Right lobe of liver (tissue), 6 donors: ENCODE measurements at regions not wholly inside any gene's neighbourhood (a gene's known extent, or its start where the extent isn't known, plus 50 kb on each side); places are given as distances from the start of the nearest gene placed in this dataset.

Source experiments
- ATAC-seq, 4 donors: fragments of 200-7000 bp; cut with Tn5 transposase; one replicate each; pipeline ENCODE4 v1.9.1; 2020; ENCODE audit warnings: mild to moderate bottlenecking in 4 of 4, moderate library complexity in 4 of 4
- DNase-seq, 3 donors: peaks; one replicate each; pipeline ENCODE4 v3.0.0-alpha.2; 2020
- H3K27ac ChIP-seq, 3 donors: fragments of 200-600 bp; one replicate each; pipeline ENCODE4 v1.8.0; 2022
- H3K27me3 ChIP-seq, 2 donors: fragments of 200-600 bp; one replicate each; pipeline ENCODE4 v1.8.0; 2022
- H3K36me3 ChIP-seq, 4 donors: fragments of 200-600 bp; sonication (generic) in 1 of 4; one replicate each; pipeline versions ENCODE4 v1.5.1 to v1.8.0; 2017 to 2022; ENCODE audit warnings: control low read depth in 1 of 4
- H3K4me1 ChIP-seq, 4 donors: fragments of 200-600 bp; sonication (generic) in 1 of 4; one replicate each; pipeline versions ENCODE4 v1.5.1 to v1.8.0; 2017 to 2022; ENCODE audit warnings: control low read depth in 1 of 4
- H3K4me3 ChIP-seq, 3 donors: fragments of 200-600 bp; one replicate each; pipeline ENCODE4 v1.8.0; 2022
- H3K9me3 ChIP-seq, 4 donors: fragments of 200-600 bp; sonication (generic) in 1 of 4; one replicate each; pipeline versions ENCODE4 v1.5.1 to v1.8.0; 2017 to 2022; ENCODE audit warnings: control low read depth in 1 of 4
- CTCF ChIP-seq, 4 donors: fragments of 200-600 bp in 3 of 4; fragments of 450-650 bp in 1 of 4; IDR thresholded peaks; one replicate each; pipeline versions ENCODE4 v1.5.1 to v1.8.0; 2016 to 2022; ENCODE audit warnings: antibody characterized with exemption in 4 of 4, mild to moderate bottlenecking in 2 of 4
- POLR2A ChIP-seq: fragments of 450-650 bp; IDR thresholded peaks from one replicate; pipeline ENCODE4 v1.6.1; 2017; ENCODE audit warnings: antibody characterized with exemption, mild to moderate bottlenecking
- WGBS: methylation state at CpG from one replicate; pipeline ENCODE4 v1.1.6; 2018; ENCODE audit warnings: low coverage, low lambda C conversion rate; ENCODE audit not compliant: insufficient coverage; ENCODE audit errors: missing lambda C conversion rate; 5-methylcytosine and 5-hydroxymethylcytosine counted together
- intact Hi-C, 2 donors: fragments of 100-400 bp; cut with DNase I; formaldehyde crosslinking; loops; one replicate each; pipeline versions ENCODE4 v1.11.2 to v1.14.1; 2022
- donor health status: DM: no; HTN: yes; CAD: no.
- donor health status: DM: no; HTN: no; CAD: no.
- donor health status: DM: no; HTN: no; CAD: no.
- donor health status: DM: no; HTN: yes; CAD: no.
- donor health status: DM: no; HTN: yes; CAD: no.

- TF ChIP-seq POLR2A (no peak), CTCF (IDR thresholded peaks at IDR 0.05) (no peak)
- no peaks in the 10 kb centered on the region for H3K4me1 ChIP-seq
- ATAC-seq (no peak), DNase-seq (no peak)
- WGBS = 84% methylated on average over 1 of the region's 1 CpG
- H3K9me3 ChIP-seq = no peaks in the 10 kb centered on the region
- intact Hi-C loops = no loop called here
- H3K27me3 ChIP-seq = no peaks in the 10 kb centered on the region
- H3K27ac ChIP-seq = no peak overlapping the region
- H3K4me3 ChIP-seq = no peak overlapping the region
- no peaks in the 10 kb centered on the region for H3K36me3 ChIP-seq
Observed at GRCh38 chr2:186339716-186340115, 146.3 kb upstream of the ZC3H15 start.

- WGBS = 71% methylated on average over 1 of the region's 1 CpG
Observed at GRCh38 chr2:186342029-186342428, 144.0 kb upstream of the ZC3H15 start.

GRCh38 chr2:186345745-186346144 lies 140.3 kb upstream of the ZC3H15 start:
- WGBS = 66% methylated on average over 5 of the region's 5 CpGs

More at GRCh38 chr2:186342029-186342428, 144.0 kb upstream of the ZC3H15 start:
- Histone ChIP-seq H3K27me3 (no peaks in the 10 kb centered on the region), H3K9me3 (no peaks in the 10 kb centered on the region), H3K4me1 (no peaks in the 10 kb centered on the region), H3K4me3 (no peak overlapping the region), H3K27ac (no peak overlapping the region), H3K36me3 (no peaks in the 10 kb centered on the region)
- ATAC-seq (no peak), DNase-seq (no peak)
- intact Hi-C loops = no loop called here
- TF ChIP-seq CTCF (IDR thresholded peaks at IDR 0.05) (no peak), POLR2A (no peak)

GRCh38 chr2:186346216-186346615 lies 139.8 kb upstream of the ZC3H15 start:
- Histone ChIP-seq H3K27me3 (no peaks in the 10 kb centered on the region), H3K4me1 (peaks cover 0 to 9% (median 0%) of the 10 kb centered on the region in 4 donors), H3K27ac (no peak overlapping the region), H3K4me3 (no peak overlapping the region), H3K36me3 (no peaks in the 10 kb centered on the region), H3K9me3 (no peaks in the 10 kb centered on the region)
- intact Hi-C loops = no loop called here
- ATAC-seq (no peak), DNase-seq (no peak)
- no peak for TF ChIP-seq POLR2A
- TF ChIP-seq CTCF (IDR thresholded peaks at IDR 0.05) = no peak

More at GRCh38 chr2:186345745-186346144, 140.3 kb upstream of the ZC3H15 start:
- H3K27me3 ChIP-seq = no peaks in the 10 kb centered on the region
- H3K27ac ChIP-seq = no peak overlapping the region
- peaks cover 0 to 9% (median 0%) of the 10 kb centered on the region in 4 donors for H3K4me1 ChIP-seq
- TF ChIP-seq POLR2A (no peak), CTCF (IDR thresholded peaks at IDR 0.05) (no peak)
- no peak for ATAC-seq
- intact Hi-C loops = no loop called here
- no peaks in the 10 kb centered on the region for H3K36me3 ChIP-seq
- H3K9me3 ChIP-seq = no peaks in the 10 kb centered on the region
- H3K4me3 ChIP-seq = no peak overlapping the region
- no peak for DNase-seq

GRCh38 chr2:186347472-186347871 lies 138.6 kb upstream of the ZC3H15 start:
- Histone ChIP-seq H3K4me3 (no peak overlapping the region), H3K27me3 (no peaks in the 10 kb centered on the region), H3K9me3 (no peaks in the 10 kb centered on the region), H3K4me1 (peaks cover 0 to 9% (median 0%) of the 10 kb centered on the region in 4 donors), H3K27ac (no peak overlapping the region), H3K36me3 (no peaks in the 10 kb centered on the region)
- ATAC-seq = no peak
- TF ChIP-seq POLR2A (no peak), CTCF (IDR thresholded peaks at IDR 0.05) (no peak)
- intact Hi-C loops = no loop called here
- no peak for DNase-seq
